Stomach (tissue), 8 donors: ENCODE measurements at regions not wholly inside any gene's neighbourhood (a gene's known extent, or its start where the extent isn't known, plus 50 kb on each side); places are given as distances from the start of the nearest gene placed in this dataset.

Experiments
- DNase-seq, 2 donors: peaks; one replicate each; pipeline versions ENCODE4 v3.0.0 to v3.0.0-alpha.2; 2013 to 2019
- H3K27ac ChIP-seq, 5 donors: fragments of 200-600 bp in 4 of 5; sonication (generic) in 4 of 5; one replicate each; pipeline ENCODE4 v1.5.1; 2013 to 2019; ENCODE audit warnings: mild to moderate bottlenecking in 1 of 5, moderate library complexity in 1 of 5
- H3K27me3 ChIP-seq, 3 donors: fragments of 200-600 bp; sonication (generic); one replicate each; pipeline ENCODE4 v1.5.1; 2017 to 2019; ENCODE audit warnings: mixed run types in 1 of 3
- H3K36me3 ChIP-seq, 4 donors: fragments of 200-600 bp; sonication (generic); 1 replicate in 3 of 4; 2 replicates in 1 of 4; pipeline ENCODE4 v1.5.1; 2016 to 2019
- H3K4me1 ChIP-seq, 4 donors: fragments of 200-600 bp; sonication (generic); one replicate each; pipeline ENCODE4 v1.5.1; 2016 to 2019
- H3K4me3 ChIP-seq, 4 donors: fragments of 200-600 bp; sonication (generic) in 3 of 4; one replicate each; pipeline ENCODE4 v1.5.1; 2016 to 2019; ENCODE audit warnings: mild to moderate bottlenecking in 1 of 4
- H3K9me3 ChIP-seq, 4 donors: fragments of 200-600 bp; sonication (generic); one replicate each; pipeline ENCODE4 v1.5.1; 2016 to 2019
- CTCF ChIP-seq, 7 experiments: fragments of 450-650 bp in 4 of 7; fragments of 200-600 bp in 3 of 7; sonication (generic) in 3 of 7; IDR thresholded peaks; one replicate each; pipeline ENCODE4 v1.5.1; 2016 to 2019; ENCODE audit warnings: antibody characterized with exemption in 7 of 7, control low read depth in 2 of 7, mild to moderate bottlenecking in 1 of 7
- EP300 ChIP-seq: sonication (generic); formaldehyde crosslinking; IDR thresholded peaks from one replicate; pipeline ENCODE4 v1.6.1; 2017; ENCODE audit warnings: antibody characterized with exemption
- POLR2A ChIP-seq, 4 donors: fragments of 450-650 bp; IDR thresholded peaks; one replicate each; pipeline ENCODE4 v1.6.1; 2016; ENCODE audit warnings: antibody characterized with exemption in 4 of 4, control low read depth in 2 of 4, mild to moderate bottlenecking in 1 of 4, moderate library complexity in 1 of 4
- POLR2AphosphoS5 ChIP-seq, 3 donors: sonication (generic); formaldehyde crosslinking; IDR thresholded peaks; one replicate each; pipeline ENCODE4 v1.6.1; 2016; ENCODE audit warnings: antibody characterized with exemption in 3 of 3
- WGBS, 5 donors: extraction: QIAGEN DNeasy Blood & Tissue Kit in 3 of 5; methylation state at CpG; one replicate each; pipeline versions ENCODE4 v1.1.5 to v1.1.7; 2013 to 2018; 5-methylcytosine and 5-hydroxymethylcytosine counted together
- intact Hi-C: fragments of 100-400 bp; cut with DNase I; formaldehyde crosslinking; loops from one replicate; pipeline ENCODE4 v1.15.1; 2023; ENCODE audit warnings: low total_unique reads
- donor health status: healthy with polysubstance abuse.
- donor health status: Bipolar disorder and iron deficiency.
- donor health status: healthy.

GRCh38 chr3:16794257-16794656 lies 90.5 kb upstream of the PLCL2 start:
- Histone ChIP-seq H3K4me3 (no peak overlapping the region), H3K36me3 (no peaks in the 10 kb centered on the region), H3K9me3 (no peaks in the 10 kb centered on the region), H3K27ac (no peak overlapping the region), H3K4me1 (peaks cover 0 to 6% (median 0%) of the 10 kb centered on the region in 4 donors), H3K27me3 (no peaks in the 10 kb centered on the region)
- intact Hi-C loops = no loop called here
- no peak for DNase-seq
- TF ChIP-seq POLR2A (IDR thresholded peaks at IDR 0.05) (no peak), POLR2AphosphoS5 (IDR thresholded peaks at IDR 0.05) (no peak), EP300 (no peak), CTCF (IDR thresholded peaks at IDR 0.05) (no peak)

- 69 to 80% (median 73%) methylated on average over 2 of the region's 2 CpGs for WGBS, 5 donors
These were observed 89.2 kb upstream of the PLCL2 start for GRCh38 chr3:16795581-16795980.

GRCh38 chr3:16797831-16798230 lies 86.9 kb upstream of the PLCL2 start:
- peaks cover 0 to 12% (median 0%) of the 10 kb centered on the region in 4 donors for H3K4me1 ChIP-seq
- intact Hi-C loops = no loop called here
- H3K4me3 ChIP-seq = no peak overlapping the region
- TF ChIP-seq CTCF (IDR thresholded peaks at IDR 0.05) = no peak
- TF ChIP-seq EP300 = no peak
- TF ChIP-seq POLR2AphosphoS5 (IDR thresholded peaks at IDR 0.05) = no peak
- no peak for TF ChIP-seq POLR2A (IDR thresholded peaks at IDR 0.05)
- H3K27ac ChIP-seq = no peak overlapping the region
- WGBS, 5 donors = 82 to 97% (median 90%) methylated on average over 1 of the region's 1 CpG
- H3K9me3 ChIP-seq = no peaks in the 10 kb centered on the region
- H3K36me3 ChIP-seq = no peaks in the 10 kb centered on the region
- DNase-seq = no peak
- no peaks in the 10 kb centered on the region for H3K27me3 ChIP-seq

More at GRCh38 chr3:16795581-16795980, 89.2 kb upstream of the PLCL2 start:
- DNase-seq = no peak
- Histone ChIP-seq H3K36me3 (no peaks in the 10 kb centered on the region), H3K9me3 (no peaks in the 10 kb centered on the region), H3K4me3 (no peak overlapping the region), H3K27ac (no peak overlapping the region), H3K4me1 (no peaks in the 10 kb centered on the region), H3K27me3 (no peaks in the 10 kb centered on the region)
- no peak for TF ChIP-seq CTCF (IDR thresholded peaks at IDR 0.05)
- no peak for TF ChIP-seq POLR2A (IDR thresholded peaks at IDR 0.05)
- TF ChIP-seq POLR2AphosphoS5 (IDR thresholded peaks at IDR 0.05) = no peak
- no peak for TF ChIP-seq EP300
- intact Hi-C loops = no loop called here

- WGBS, 5 donors = 81 to 92% (median 87%) methylated on average over 4 of the region's 4 CpGs
- Histone ChIP-seq H3K4me1 (peaks cover 0 to 12% (median 0%) of the 10 kb centered on the region in 4 donors), H3K36me3 (no peaks in the 10 kb centered on the region), H3K9me3 (no peaks in the 10 kb centered on the region), H3K27me3 (no peaks in the 10 kb centered on the region), H3K27ac (no peak overlapping the region), H3K4me3 (no peak overlapping the region)
- TF ChIP-seq CTCF (IDR thresholded peaks at IDR 0.05) = no peak
- no peak for TF ChIP-seq POLR2AphosphoS5 (IDR thresholded peaks at IDR 0.05)
- TF ChIP-seq POLR2A (IDR thresholded peaks at IDR 0.05) = no peak
- no peak for TF ChIP-seq EP300
- no peak for DNase-seq
- intact Hi-C loops = no loop called here
These were observed 86.0 kb upstream of the PLCL2 start for GRCh38 chr3:16798738-16799137.
